Adrenal gland (tissue), 9 donors: ENCODE measurements at regions not wholly inside any gene's neighbourhood (a gene's known extent, or its start where the extent isn't known, plus 50 kb on each side); places are given as distances from the start of the nearest gene placed in this dataset.

Source experiments
- DNase-seq, 7 donors: peaks; one replicate each; pipeline ENCODE4 v3.0.0-alpha.2; 2019 to 2020
- H3K27ac ChIP-seq, 5 donors: fragments of 200-600 bp; sonication (generic) in 4 of 5; 1 replicate in 3 of 5; 2 replicates in 2 of 5; pipeline versions ENCODE4 v1.5.1 to v1.8.0; 2016 to 2020; ENCODE audit warnings: mild to moderate bottlenecking in 1 of 5
- H3K27me3 ChIP-seq: fragments of 200-600 bp; 2 replicates; pipeline ENCODE4 v1.8.0; 2021
- H3K36me3 ChIP-seq, 2 donors: fragments of 200-600 bp; replicated peaks in 1 of 2; 1 replicate in 1 of 2; 2 replicates in 1 of 2; pipeline versions ENCODE4 v1.5.1 to v1.8.0; 2018 to 2022
- H3K4me1 ChIP-seq, 2 donors: fragments of 200-600 bp; replicated peaks in 1 of 2; 1 replicate in 1 of 2; 2 replicates in 1 of 2; pipeline versions ENCODE4 v1.5.1 to v1.8.0; 2018 to 2021
- H3K4me3 ChIP-seq, 4 donors: fragments of 200-600 bp; sonication (generic) in 3 of 4; one replicate each; pipeline ENCODE4 v1.5.1; 2016 to 2018
- H3K9me3 ChIP-seq, 3 donors: fragments of 200-600 bp; sonication (generic) in 1 of 3; replicated peaks in 1 of 3; 1 replicate in 2 of 3; 2 replicates in 1 of 3; pipeline versions ENCODE4 v1.5.1 to v1.8.0; 2016 to 2021
- CTCF ChIP-seq, 6 experiments: fragments of 450-650 bp in 4 of 6; fragments of 200-600 bp in 2 of 6; sonication (generic) in 1 of 6; IDR thresholded peaks; 1 replicate in 5 of 6; 2 replicates in 1 of 6; pipeline versions ENCODE4 v1.5.1 to v1.8.0; 2016 to 2021; ENCODE audit warnings: antibody characterized with exemption in 6 of 6, mild to moderate bottlenecking in 2 of 6, moderate library complexity in 1 of 6
- POLR2A ChIP-seq, 2 donors: fragments of 450-650 bp; IDR thresholded peaks; one replicate each; pipeline ENCODE4 v1.6.1; 2017; ENCODE audit warnings: antibody characterized with exemption in 2 of 2, mild to moderate bottlenecking in 2 of 2, moderate library complexity in 1 of 2
- WGBS, 4 donors: extraction: QIAGEN DNeasy Blood & Tissue Kit in 2 of 4; methylation state at CpG; one replicate each; pipeline versions ENCODE4 v1.1.5 to v1.1.7; 2013 to 2017; 5-methylcytosine and 5-hydroxymethylcytosine counted together
- intact Hi-C, 2 donors: fragments of 100-400 bp; cut with DNase I; formaldehyde crosslinking; loops; one replicate each; pipeline versions ENCODE4 v1.14.1 to v1.15.0; 2022 to 2023
- donor health status: healthy with polysubstance abuse.
- donor health status: Bipolar disorder and iron deficiency.
- donor health status: DM: yes; HTN: yes; CAD: no.
- donor health status: DM: no; HTN: no; CAD: no.
- donor health status: DM: no; HTN: no; CAD: no.

- no peak for DNase-seq
- intact Hi-C loops = no loop called here
- Histone ChIP-seq H3K36me3 (no peaks in the 10 kb centered on the region), H3K9me3 (no peaks in the 10 kb centered on the region), H3K27ac (no peak overlapping the region), H3K27me3 (no peaks in the 10 kb centered on the region), H3K4me3 (no peak overlapping the region), H3K4me1 (no peaks in the 10 kb centered on the region)
- no peak for TF ChIP-seq CTCF (IDR thresholded peaks at IDR 0.05)
- TF ChIP-seq POLR2A (IDR thresholded peaks at IDR 0.05) = no peak
- WGBS, 4 donors = 50 to 70% (median 63%) methylated on average over 3 of the region's 3 CpGs
These were observed 666.0 kb upstream of the CA10 start for GRCh38 chr17:52824542-52824941.

GRCh38 chr17:52823155-52823554, 664.6 kb upstream of the CA10 start:
- no peak for DNase-seq
- no peaks in the 10 kb centered on the region for H3K27me3 ChIP-seq
- H3K9me3 ChIP-seq = no peaks in the 10 kb centered on the region
- no peaks in the 10 kb centered on the region for H3K4me1 ChIP-seq
- intact Hi-C loops = no loop called here
- no peak overlapping the region for H3K27ac ChIP-seq
- H3K36me3 ChIP-seq = no peaks in the 10 kb centered on the region
- TF ChIP-seq CTCF (IDR thresholded peaks at IDR 0.05) (no peak), POLR2A (IDR thresholded peaks at IDR 0.05) (no peak)
- H3K4me3 ChIP-seq = no peak overlapping the region

- no peak for DNase-seq
- WGBS, 4 donors = 70 to 85% (median 81%) methylated on average over 6 to 7 of the region's 7 CpGs
- Histone ChIP-seq H3K27me3 (no peaks in the 10 kb centered on the region), H3K4me1 (no peaks in the 10 kb centered on the region), H3K4me3 (no peak overlapping the region), H3K27ac (no peak overlapping the region), H3K9me3 (no peaks in the 10 kb centered on the region), H3K36me3 (no peaks in the 10 kb centered on the region)
- TF ChIP-seq POLR2A (IDR thresholded peaks at IDR 0.05) = no peak
- TF ChIP-seq CTCF (IDR thresholded peaks at IDR 0.05) = no peak
- intact Hi-C loops = no loop called here
These were observed 631.9 kb upstream of the CA10 start for GRCh38 chr17:52790359-52790955.

GRCh38 chr17:52789829-52790228, 631.3 kb upstream of the CA10 start:
- Histone ChIP-seq H3K27ac (no peak overlapping the region), H3K4me1 (no peaks in the 10 kb centered on the region), H3K36me3 (no peaks in the 10 kb centered on the region), H3K4me3 (no peak overlapping the region), H3K27me3 (no peaks in the 10 kb centered on the region), H3K9me3 (no peaks in the 10 kb centered on the region)
- WGBS, 4 donors = 35 to 49% (median 45%) methylated on average over 3 of the region's 3 CpGs
- peak in 4 of 7 donors; percentile 29 to 47 (median 31) for DNase-seq
- no peak for TF ChIP-seq POLR2A (IDR thresholded peaks at IDR 0.05)
- TF ChIP-seq CTCF (IDR thresholded peaks at IDR 0.05) = no peak
- intact Hi-C loops = no loop called here
